ENCODE measurements at regions not wholly inside any gene's neighbourhood (a gene's known extent, or its start where the extent isn't known, plus 50 kb on each side); places are given as distances from the start of the nearest gene placed in this dataset.

DNA sequence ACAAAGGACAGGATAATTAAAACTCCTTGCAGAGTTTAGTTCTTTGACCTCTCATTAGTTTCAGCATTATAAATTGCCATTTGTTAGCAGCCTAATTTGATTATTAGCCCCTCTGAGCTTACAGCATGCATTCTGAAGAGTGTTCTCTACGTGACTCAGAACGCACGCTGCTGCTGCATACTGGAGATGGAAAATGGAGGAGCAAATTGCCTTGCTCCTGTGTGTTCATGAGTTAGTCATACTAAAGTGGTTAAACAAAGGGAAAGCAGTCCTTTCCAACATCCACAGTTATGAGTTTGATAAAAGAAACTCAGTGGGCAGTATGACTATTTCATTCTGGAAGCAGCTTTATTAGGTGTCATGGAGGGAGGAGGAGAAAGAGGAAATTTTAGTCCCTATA lies 922.5 kb downstream of the RPA4 start:
- no peak for DNase-seq
- H3K36me3 Mint-ChIP-seq = no peaks in the 10 kb centered on the region
- no peak overlapping the region for H3K27ac Mint-ChIP-seq
- peaks cover 0 to 2% (median 0%) of the 10 kb centered on the region in 6 donors for H3K9me3 Mint-ChIP-seq
- no peaks in the 10 kb centered on the region for H3K4me1 Mint-ChIP-seq
- no peak overlapping the region for H3K4me3 Mint-ChIP-seq
- peaks cover 0 to 6% (median 4%) of the 10 kb centered on the region in 3 donors for H3K27me3 Mint-ChIP-seq (ENCODE audit: low read depth in 3 of 3)

DNA sequence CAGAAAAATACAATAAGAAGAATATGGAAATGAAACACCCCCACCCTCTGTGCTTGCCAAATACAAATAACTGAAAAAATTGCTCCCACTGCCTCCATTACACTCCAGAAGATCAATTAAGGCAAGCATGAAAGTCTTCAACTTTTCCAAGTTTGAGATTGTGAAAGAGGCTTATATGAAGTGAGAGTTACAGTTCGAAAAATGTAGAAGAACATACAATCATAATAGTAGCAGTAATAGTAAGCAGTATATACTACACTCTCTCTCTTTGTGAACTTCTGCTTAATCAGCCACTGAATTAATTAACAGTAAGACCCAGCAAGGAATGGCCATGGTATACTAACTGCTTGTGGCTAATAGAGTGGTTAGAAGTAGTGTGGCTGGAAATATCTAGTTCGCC lies 923.2 kb downstream of the RPA4 start:
- no peak overlapping the region for H3K27ac Mint-ChIP-seq

DNA sequence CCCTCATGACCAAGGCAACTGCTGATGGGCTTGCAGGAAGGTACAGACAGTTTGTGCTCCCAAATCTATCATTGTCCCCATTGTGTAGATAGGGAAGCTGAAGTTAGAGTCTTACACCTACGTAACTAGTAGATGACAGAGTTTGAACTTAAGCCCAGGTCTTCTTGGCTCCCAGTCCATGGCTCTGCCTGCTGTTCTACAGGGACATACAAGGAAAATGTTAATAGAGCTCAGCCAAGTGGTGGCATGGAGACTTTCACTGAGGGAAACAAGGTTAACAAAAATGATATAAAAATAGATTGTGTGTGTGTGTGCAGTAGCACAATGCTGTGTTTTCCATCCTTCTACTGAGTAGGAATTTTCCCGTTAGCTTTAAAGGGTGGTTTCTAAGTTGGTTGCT lies 936.5 kb downstream of the RPA4 start:
- H3K4me1 Mint-ChIP-seq = no peaks in the 10 kb centered on the region
- H3K27ac Mint-ChIP-seq = no peak overlapping the region
- no peak for DNase-seq
- peaks cover 0 to 2% (median 0%) of the 10 kb centered on the region in 3 donors for H3K27me3 Mint-ChIP-seq (ENCODE audit: low read depth in 3 of 3)
- H3K36me3 Mint-ChIP-seq = no peaks in the 10 kb centered on the region
- H3K9me3 Mint-ChIP-seq = peaks cover 0 to 4% (median under 1%) of the 10 kb centered on the region in 6 donors
- no peak overlapping the region for H3K4me3 Mint-ChIP-seq

More for the DNA sequence above, 923.2 kb downstream of the RPA4 start:
- peaks cover 0 to 6% (median 4%) of the 10 kb centered on the region in 3 donors for H3K27me3 Mint-ChIP-seq (ENCODE audit: low read depth in 3 of 3)
- H3K4me3 Mint-ChIP-seq = no peak overlapping the region
- H3K36me3 Mint-ChIP-seq = no peaks in the 10 kb centered on the region
- H3K4me1 Mint-ChIP-seq = no peaks in the 10 kb centered on the region
- DNase-seq = no peak
- H3K9me3 Mint-ChIP-seq = peaks cover 0 to 2% (median 0%) of the 10 kb centered on the region in 6 donors

DNA sequence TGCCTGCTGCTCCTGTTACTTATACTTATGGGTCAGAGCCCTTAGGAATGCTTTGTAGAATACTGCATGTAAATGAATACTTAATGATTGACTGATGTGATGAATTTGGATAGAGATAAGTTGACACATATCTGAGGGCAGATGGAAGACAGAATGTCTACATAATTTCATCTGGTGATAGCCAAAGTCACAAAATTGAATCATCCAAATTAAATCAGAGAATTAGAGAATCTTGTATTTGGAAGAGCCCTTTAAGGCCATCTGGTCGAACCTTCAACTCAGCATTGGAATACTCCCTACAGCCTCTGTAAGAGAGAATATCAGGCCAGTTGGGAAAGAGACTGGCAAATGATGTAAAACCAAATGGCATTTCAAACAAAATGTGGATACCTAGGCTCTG lies 944.8 kb downstream of the RPA4 start:
- H3K9me3 Mint-ChIP-seq = peaks cover 0 to 6% (median under 1%) of the 10 kb centered on the region in 6 donors
- no peak overlapping the region for H3K4me3 Mint-ChIP-seq
- no peak overlapping the region for H3K27ac Mint-ChIP-seq
- peaks cover 0 to 9% (median 0%) of the 10 kb centered on the region in 3 donors for H3K27me3 Mint-ChIP-seq (ENCODE audit: low read depth in 3 of 3)
- no peaks in the 10 kb centered on the region for H3K4me1 Mint-ChIP-seq
- no peaks in the 10 kb centered on the region for H3K36me3 Mint-ChIP-seq
- DNase-seq = no peak

DNA sequence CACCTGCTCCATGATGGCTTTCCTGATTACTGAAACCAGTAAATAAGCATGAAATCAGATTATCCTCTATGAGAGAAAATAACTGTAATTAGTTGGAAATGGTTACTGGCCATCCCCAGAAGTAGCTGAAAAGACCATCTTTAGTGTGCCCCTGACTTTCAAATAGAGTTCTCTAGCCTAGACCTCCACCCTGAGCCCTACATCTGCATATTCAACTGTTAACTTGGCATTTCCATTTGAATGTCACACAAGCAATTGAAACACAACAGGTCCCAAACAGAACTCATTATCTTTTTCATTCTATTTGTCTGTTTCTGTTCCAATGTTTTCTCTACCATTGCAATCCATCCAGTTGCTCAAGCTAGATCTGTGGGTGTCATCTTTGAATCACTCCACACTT lies 952.3 kb downstream of the RPA4 start:
- no peaks in the 10 kb centered on the region for H3K4me1 Mint-ChIP-seq
- no peak overlapping the region for H3K27ac Mint-ChIP-seq
- H3K27me3 Mint-ChIP-seq (ENCODE audit: low read depth in 3 of 3) = peaks cover 0 to 8% (median 1%) of the 10 kb centered on the region in 3 donors
- DNase-seq = no peak
- H3K36me3 Mint-ChIP-seq = no peaks in the 10 kb centered on the region
- H3K4me3 Mint-ChIP-seq = no peak overlapping the region
- H3K9me3 Mint-ChIP-seq = peaks cover 0 to 7% (median 0%) of the 10 kb centered on the region in 6 donors

DNA sequence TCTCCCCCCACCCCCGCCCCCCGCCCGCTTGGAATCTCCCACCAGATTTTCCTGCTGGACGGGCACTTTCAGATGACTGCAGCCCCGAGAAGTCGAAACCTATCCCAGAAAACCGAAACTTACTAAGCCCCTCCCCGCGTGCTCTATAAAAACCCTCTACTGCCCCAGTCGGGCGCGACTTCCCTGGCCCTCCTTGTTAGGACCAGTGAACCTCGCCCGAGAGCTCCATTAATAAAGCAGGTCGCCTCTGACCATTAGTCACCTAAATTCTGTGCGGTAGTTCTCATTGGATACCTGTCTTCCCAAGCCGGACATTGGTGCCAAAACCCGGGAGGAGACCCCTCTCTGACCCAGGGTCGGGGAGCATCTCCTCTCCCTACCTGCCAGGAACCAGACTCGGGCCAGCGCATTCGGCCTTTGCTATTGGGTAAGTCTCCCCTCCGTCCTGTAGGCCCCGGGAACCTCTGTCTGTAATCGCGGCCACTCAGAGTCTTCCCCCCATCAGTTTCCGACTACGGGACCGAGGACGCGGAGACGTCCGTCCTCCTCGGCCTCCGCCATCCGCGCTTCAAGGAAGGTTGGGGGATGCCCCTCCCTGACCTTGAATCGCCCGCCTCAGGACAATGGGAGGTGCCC lies 958.0 kb downstream of the RPA4 start:
- Mint-ChIP-seq H3K27ac (no peak overlapping the region), H3K9me3 (peaks cover 0 to 20% (median 15%) of the 10 kb centered on the region in 6 donors), H3K4me1 (no peaks in the 10 kb centered on the region), H3K27me3 (ENCODE audit: low read depth in 3 of 3) (peaks cover 1 to 8% (median 4%) of the 10 kb centered on the region in 3 donors), H3K36me3 (peaks cover 0 to 3% (median 0%) of the 10 kb centered on the region in 3 donors), H3K4me3 (no peak overlapping the region)
- no peak for DNase-seq

DNA sequence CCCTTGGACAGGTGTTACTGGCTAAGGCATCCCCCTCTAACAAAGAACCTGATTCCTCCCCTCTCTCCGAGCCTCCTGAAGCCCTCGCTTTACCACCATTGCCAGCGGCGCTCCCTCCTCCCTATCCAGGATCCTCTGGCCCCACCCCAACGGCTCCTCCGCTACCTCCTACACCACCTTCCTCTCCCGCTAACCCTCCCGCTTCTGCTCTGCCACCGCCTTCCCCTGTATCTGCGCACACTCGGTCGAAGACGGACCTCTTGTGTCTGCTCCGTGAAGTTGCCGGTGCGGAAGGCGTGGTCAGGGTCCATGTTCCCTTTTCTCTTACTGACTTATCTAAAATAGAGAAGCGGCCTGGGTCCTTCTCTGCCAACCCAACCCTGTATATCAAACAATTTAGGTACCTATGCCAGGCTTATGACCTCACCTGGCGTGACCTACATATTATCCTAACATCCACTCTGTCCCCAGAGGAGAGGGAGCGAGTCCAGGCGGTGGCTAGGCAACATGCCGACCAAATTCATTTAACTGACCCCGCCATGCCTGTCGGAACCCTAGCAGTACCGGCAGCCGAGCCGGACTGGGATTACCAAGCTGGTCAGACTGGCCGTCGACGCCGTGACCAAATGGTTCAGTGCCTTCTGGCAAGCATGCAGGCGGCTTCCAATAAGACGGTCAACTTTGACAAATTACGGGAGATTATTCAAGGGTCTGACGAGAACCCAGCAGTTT lies 958.9 kb downstream of the RPA4 start:
- Mint-ChIP-seq H3K4me1 (no peaks in the 10 kb centered on the region), H3K4me3 (no peak overlapping the region), H3K9me3 (peaks cover 0 to 21% (median 15%) of the 10 kb centered on the region in 6 donors), H3K27me3 (ENCODE audit: low read depth in 3 of 3) (peaks cover 1 to 5% (median 4%) of the 10 kb centered on the region in 3 donors), H3K36me3 (peaks cover 0 to 3% (median 0%) of the 10 kb centered on the region in 3 donors), H3K27ac (no peak overlapping the region)
- no peak for DNase-seq

DNA sequence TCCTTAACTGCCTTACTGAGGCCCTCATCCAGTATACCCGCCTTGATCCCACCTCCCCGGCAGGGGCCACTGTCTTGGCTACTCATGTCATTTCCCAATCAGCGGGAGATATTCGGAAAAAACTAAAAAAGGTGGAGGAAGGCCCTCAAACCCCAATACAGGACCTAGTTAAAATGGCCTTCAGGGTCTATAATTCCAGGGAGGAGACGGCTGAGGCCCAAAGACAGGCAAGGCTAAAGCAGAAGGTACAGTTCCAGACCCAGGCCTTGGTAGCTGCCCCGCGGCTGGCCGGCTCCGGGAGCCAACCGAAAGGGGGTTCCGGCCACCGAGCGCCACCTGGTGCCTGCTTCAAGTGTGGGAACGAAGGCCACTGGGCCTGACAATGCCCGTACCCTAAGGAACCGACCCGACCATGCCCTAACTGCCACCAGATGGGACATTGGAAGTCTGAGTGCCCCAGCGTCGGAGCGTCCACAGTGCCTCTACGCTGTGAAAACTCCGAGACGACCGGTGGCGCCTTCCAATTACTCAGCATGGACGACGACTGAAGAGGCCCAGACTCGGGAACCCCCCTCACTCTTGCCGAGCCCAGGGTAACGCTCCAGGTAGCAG lies 959.6 kb downstream of the RPA4 start:
- Mint-ChIP-seq H3K36me3 (peaks cover 0 to 3% (median 0%) of the 10 kb centered on the region in 3 donors), H3K4me1 (no peaks in the 10 kb centered on the region), H3K9me3 (peaks cover 0 to 25% (median 16%) of the 10 kb centered on the region in 6 donors), H3K27me3 (ENCODE audit: low read depth in 3 of 3) (peaks cover 1 to 5% (median 4%) of the 10 kb centered on the region in 3 donors), H3K4me3 (no peak overlapping the region), H3K27ac (no peak overlapping the region)
- no peak for DNase-seq

DNA sequence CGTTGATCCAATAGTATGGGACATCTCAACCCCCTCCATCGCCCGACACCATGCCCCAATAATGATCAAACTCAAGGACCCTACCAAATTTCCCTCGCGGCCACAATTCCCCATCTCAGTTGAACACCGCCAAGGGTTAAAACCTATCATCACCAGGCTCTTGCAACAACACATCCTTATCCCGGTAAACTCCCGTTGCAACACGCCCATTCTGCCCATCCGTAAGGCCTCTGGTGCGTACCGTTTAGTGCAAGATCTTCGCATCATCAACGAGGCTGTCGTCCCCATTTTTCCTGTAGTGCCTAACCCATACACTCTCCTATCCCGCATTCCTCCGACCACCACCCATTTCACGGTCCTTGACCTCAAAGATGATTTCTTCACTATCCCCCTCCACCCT lies 960.5 kb downstream of the RPA4 start:
- H3K27ac Mint-ChIP-seq = no peak overlapping the region
- H3K4me3 Mint-ChIP-seq = no peak overlapping the region
- peaks cover 0 to 25% (median 17%) of the 10 kb centered on the region in 6 donors for H3K9me3 Mint-ChIP-seq
- H3K27me3 Mint-ChIP-seq (ENCODE audit: low read depth in 3 of 3) = peaks cover 2 to 5% (median 4%) of the 10 kb centered on the region in 3 donors
- H3K4me1 Mint-ChIP-seq = no peaks in the 10 kb centered on the region
- peaks cover 0 to 3% (median 0%) of the 10 kb centered on the region in 3 donors for H3K36me3 Mint-ChIP-seq
- no peak for DNase-seq

DNA sequence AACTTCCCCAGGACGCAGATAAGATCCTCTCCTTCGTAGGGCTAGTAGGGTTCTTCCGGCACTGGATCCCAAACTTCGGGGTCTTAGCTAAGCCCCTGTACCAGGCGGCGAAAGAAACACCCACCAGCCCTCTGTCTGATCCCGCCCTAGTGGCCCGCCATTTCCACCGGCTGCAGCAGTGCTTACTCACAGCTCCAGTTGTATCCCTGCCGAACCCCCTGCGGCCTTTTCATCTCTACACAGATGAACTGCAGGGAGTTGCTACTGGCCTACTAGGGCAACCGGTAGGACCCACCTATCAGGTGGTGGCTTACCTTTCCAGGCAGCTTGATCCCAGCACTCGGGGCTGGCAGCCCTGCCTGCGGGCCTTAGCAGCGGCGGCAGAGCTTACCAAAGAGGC lies 961.2 kb downstream of the RPA4 start:
- H3K9me3 Mint-ChIP-seq = peaks cover 0 to 25% (median 16%) of the 10 kb centered on the region in 6 donors
- peaks cover 2 to 5% (median 4%) of the 10 kb centered on the region in 3 donors for H3K27me3 Mint-ChIP-seq (ENCODE audit: low read depth in 3 of 3)
- no peak overlapping the region for H3K4me3 Mint-ChIP-seq
- no peak for DNase-seq
- no peaks in the 10 kb centered on the region for H3K4me1 Mint-ChIP-seq
- H3K27ac Mint-ChIP-seq = no peak overlapping the region
- H3K36me3 Mint-ChIP-seq = peaks cover 0 to 3% (median 0%) of the 10 kb centered on the region in 3 donors

DNA sequence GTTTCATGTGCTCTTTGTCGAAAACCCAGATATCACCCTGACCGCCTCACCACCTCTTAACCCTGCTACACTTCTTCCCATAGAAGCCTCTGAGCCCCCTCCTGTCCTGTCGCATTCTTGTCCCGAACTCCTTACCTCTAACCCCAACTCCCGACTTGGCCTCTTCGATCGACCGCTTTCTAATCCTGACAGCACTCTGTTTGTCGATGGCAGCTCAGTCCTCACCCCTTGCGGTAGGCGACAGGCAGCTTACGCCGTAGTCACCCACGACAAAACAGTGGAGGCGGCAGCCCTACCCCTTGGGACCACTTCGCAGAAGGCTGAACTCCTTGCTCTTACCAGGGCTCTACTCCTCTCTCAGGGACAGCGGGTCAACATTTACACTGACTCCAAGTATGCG lies 961.7 kb downstream of the RPA4 start:
- DNase-seq = no peak
- Mint-ChIP-seq H3K36me3 (peaks cover 0 to 3% (median 0%) of the 10 kb centered on the region in 3 donors), H3K27ac (peak overlapping the region in 1 of 6 donors; percentile 59), H3K4me3 (no peak overlapping the region), H3K4me1 (no peaks in the 10 kb centered on the region), H3K9me3 (peaks cover 0 to 25% (median 16%) of the 10 kb centered on the region in 6 donors), H3K27me3 (ENCODE audit: low read depth in 3 of 3) (peaks cover 2 to 5% (median 4%) of the 10 kb centered on the region in 3 donors)

DNA sequence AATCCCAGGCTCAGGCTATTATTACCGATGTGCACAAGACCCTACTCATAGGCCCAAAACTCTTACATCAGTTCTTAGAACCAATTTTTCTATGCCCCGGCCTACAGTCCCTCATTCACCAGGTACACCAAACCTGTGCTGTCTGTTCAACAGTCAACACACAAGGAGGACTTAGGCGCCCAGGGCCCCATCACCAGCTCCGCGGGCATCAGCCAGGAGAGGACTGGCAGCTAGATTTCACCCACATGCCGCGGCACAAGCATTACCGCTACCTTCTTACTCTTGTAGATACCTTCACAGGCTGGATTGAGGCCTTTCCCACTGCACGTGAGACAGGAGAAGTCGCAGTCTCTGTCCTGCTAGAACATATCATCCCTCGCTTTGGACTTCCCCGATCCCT lies 962.5 kb downstream of the RPA4 start:
- no peaks in the 10 kb centered on the region for H3K4me1 Mint-ChIP-seq
- H3K9me3 Mint-ChIP-seq = peaks cover 0 to 25% (median 16%) of the 10 kb centered on the region in 6 donors
- no peak for DNase-seq
- H3K4me3 Mint-ChIP-seq = no peak overlapping the region
- H3K27ac Mint-ChIP-seq = no peak overlapping the region
- H3K36me3 Mint-ChIP-seq = peaks cover 0 to 3% (median 0%) of the 10 kb centered on the region in 3 donors
- peaks cover 2 to 5% (median 4%) of the 10 kb centered on the region in 3 donors for H3K27me3 Mint-ChIP-seq (ENCODE audit: low read depth in 3 of 3)

DNA sequence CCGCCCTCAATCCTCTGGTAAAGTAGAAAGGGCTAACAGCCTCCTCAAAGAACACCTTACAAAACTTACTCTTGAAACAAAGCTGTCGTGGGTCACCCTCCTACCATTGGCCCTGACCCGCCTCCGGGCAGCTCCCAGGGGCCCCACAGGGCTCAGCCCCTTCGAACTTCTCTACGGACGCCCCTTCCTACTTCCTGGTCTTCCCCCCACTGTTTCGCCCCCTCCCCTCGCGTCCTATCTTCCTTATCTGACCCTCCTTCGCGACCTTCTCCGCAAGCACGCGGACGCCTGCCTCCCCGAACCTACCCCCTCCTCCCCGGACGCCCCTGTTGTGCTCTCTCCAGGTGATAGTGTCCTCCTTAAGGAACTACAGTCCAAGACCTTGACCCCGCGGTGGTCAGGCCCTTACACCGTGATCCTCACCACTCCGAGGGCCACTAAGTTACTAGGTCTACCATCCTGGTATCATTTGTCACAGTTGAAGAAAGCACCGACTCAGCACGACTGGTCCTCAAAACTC lies 963.1 kb downstream of the RPA4 start:
- H3K4me1 Mint-ChIP-seq = no peaks in the 10 kb centered on the region
- no peak overlapping the region for H3K27ac Mint-ChIP-seq
- H3K36me3 Mint-ChIP-seq = peaks cover 0 to 3% (median 0%) of the 10 kb centered on the region in 3 donors
- peaks cover 2 to 5% (median 4%) of the 10 kb centered on the region in 3 donors for H3K27me3 Mint-ChIP-seq (ENCODE audit: low read depth in 3 of 3)
- DNase-seq = no peak
- H3K9me3 Mint-ChIP-seq = peaks cover 0 to 25% (median 16%) of the 10 kb centered on the region in 6 donors
- no peak overlapping the region for H3K4me3 Mint-ChIP-seq

Measured in immature natural killer cell (primary cell).